Stimulated activated CD8-positive, alpha-beta memory T cell treated with anti-CD3 and anti-CD28 coated beads, Interleukin-12 subunit alpha, Interleukin-12 subunit beta, amount 100 ng/mL, for 24 hours (primary cell): ENCODE measurements at regions not wholly inside any gene's neighbourhood (a gene's known extent, or its start where the extent isn't known, plus 50 kb on each side); places are given as distances from the start of the nearest gene placed in this dataset.

Experiments
- DNase-seq: peaks from one replicate; pipeline ENCODE4 v3.0.0-alpha.2; 2020; ENCODE audit errors: extremely low read depth

- DNase-seq: no peak
These were observed 169.3 kb upstream of the NFE2L3 start for GRCh38 chr7:25982684-25983083.

- no peak for DNase-seq
These were observed 166.8 kb upstream of the NFE2L3 start for GRCh38 chr7:25985196-25985595.

DNA sequence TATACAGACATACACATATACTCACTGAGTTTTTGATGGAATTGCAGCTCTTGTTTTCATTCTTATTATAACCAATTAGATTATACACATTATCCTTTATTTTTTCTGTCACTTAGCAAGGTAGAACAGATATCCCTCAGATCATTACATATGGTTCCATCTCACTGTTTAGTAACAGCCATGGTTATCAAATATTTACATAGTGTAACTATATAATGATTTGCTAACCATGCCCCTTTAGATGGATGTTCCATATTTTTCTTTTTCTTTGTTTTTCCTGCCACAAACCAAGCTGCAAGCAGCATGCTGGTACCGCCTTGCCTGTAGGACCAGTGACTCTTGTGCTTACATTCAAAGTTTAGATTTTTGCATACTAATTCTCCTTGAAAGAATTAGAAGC, 163.4 kb upstream of the NFE2L3 start:
- DNase-seq: no peak

GRCh38 chr7:25989140-25989705, 162.8 kb upstream of the NFE2L3 start:
- DNase-seq: no peak

DNA sequence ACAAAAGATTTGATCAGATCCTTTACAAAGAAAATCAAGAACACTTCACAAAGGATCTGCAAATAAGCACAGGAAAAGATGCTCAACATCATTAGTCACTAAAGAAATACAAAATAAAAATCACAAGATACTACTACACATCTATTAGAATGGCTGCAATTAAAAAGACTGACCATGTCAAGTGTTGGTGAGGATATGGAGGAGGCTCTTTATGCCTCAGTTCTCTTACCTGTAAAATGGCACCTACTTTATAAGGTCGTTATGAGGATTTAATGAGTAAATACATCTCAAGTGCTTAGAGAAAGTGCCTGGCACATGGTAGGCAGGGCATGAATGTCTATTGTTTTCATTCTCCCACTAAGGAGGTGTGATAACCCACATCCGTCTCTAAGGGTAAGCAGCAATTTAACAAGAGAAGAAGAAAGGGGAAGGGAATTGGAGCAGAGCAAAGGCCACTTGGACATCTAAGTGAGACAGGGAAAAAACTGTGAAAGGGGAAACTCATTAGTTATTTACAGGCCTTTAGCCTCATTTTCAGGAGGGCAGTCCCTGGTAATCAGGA, 157.5 kb upstream of the NFE2L3 start:
- no peak for DNase-seq

DNA sequence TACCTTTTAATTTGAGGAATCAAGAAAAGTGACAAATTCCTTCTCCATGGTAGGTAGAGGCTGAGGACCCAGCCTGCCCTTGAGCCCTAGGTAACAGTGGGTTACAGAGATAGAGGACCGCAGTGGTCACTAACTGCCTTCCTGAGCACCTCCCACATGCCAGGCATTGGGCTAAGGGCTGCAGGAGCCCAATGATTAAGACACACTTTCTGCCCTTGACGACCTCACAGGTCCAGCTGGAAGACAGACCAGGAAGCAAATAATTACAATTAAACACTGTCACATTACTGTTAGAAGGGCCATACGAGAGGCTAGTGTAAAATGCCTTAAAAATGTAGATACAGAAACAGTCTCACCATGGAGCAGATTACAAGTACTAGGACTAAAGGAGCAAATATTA, 156.8 kb upstream of the NFE2L3 start:
- no peak for DNase-seq

- no peak for DNase-seq
These were observed 156.0 kb upstream of the NFE2L3 start for GRCh38 chr7:25996006-25996408.

- DNase-seq: no peak
These were observed 153.5 kb upstream of the NFE2L3 start for GRCh38 chr7:25998499-25998898.

DNA sequence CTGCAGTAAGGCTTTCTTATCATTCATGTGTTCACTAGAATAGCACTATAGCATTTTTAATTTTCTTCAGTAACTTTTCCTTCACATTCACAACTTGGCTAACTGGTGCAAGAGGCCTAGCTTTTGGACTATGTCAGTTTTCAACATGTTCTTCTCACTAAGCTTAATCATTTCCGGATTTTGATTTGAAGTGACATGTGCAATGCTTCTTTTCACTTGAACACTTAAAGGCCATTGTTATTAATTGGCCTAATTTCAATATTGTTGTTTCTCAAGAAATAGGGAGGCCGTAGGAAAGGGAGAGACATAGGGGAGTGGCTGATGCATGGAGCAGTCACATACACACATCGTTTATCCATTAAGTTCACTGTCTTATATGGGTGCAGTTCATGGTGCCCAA, 151.2 kb upstream of the NFE2L3 start:
- no peak for DNase-seq

DNA sequence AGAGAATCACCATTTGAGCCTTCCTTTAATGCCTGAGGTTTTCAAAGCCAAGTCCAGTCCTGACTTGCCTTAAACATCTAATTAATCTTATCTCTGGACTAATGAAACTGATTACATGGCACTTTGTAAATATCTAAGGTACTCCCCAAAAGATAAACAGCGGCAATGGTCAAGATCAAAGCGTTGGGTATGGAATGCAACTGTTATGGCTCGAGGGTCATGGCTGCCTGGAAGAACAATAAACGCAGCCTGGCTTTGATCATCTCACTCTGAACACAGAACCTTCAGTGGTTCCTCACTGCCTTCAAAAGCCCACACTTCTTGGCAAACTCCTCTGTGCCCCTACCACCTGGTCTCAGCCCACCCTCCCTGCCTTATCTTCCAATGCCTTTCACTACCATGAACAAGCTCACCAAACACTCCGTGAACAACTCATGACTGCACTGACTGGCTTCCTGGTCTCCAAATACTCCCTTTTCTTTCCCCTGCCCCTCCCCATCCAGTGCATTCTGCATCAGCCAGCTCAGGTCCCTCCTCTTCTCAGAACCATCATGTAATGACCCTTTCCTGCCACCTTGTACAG, 150.2 kb upstream of the NFE2L3 start:
- DNase-seq: no peak

- DNase-seq: no peak
These were observed 146.2 kb upstream of the NFE2L3 start for GRCh38 chr7:26005683-26006410.

DNA sequence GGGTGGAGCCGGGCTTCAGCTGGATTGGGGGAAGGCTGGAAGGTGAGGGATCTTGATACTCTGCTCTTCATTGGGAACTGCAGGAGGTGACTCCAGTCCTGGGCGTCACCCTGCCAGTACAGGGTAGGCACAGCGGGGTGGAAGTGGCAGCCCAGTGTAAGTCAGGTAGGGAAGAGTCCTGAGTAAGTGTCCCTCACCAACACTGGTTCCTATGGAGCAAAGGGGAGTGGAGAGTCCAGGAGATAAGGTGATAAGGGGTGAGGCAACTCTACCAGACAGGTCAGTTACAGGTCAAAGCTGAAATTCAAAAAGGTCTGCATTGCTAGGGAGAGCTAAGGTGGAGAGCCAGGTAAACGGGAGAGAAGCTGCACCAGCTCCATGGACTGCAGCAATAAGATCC, 145.6 kb upstream of the NFE2L3 start:
- DNase-seq: no peak

GRCh38 chr7:26007510-26007909, 144.5 kb upstream of the NFE2L3 start:
- DNase-seq: no peak

GRCh38 chr7:26008428-26008827, 143.6 kb upstream of the NFE2L3 start:
- DNase-seq: no peak

DNA sequence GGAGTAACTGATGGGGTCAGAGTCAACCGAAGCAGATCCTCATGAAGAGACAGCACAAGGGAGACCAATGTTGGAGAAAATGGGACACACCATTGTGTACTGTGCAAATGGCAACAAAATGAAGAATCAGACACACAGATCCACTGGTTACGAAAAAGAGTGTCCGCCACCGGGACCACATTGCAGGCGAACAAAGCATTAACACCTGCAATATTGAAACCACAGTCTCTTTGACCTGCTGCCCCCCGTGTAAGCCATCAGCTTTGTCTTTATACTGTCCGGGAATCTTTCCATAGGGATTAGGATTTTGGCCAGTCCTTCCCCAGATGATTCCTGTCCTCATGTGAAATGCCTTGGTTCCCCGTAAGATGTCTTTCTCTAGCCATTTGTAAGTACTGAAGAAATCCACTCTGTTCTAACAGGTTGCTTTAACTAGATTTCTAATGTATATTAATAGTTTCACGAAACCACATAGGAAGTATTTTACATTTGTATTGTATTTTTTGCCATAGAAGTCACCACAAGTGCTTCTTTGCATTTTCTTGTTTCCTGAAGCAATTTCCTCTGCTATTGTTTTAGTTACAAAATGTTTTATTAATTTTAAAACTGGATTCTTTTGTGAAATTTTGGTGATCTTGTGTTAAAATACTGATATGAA, 140.8 kb upstream of the NFE2L3 start:
- DNase-seq: no peak

DNA sequence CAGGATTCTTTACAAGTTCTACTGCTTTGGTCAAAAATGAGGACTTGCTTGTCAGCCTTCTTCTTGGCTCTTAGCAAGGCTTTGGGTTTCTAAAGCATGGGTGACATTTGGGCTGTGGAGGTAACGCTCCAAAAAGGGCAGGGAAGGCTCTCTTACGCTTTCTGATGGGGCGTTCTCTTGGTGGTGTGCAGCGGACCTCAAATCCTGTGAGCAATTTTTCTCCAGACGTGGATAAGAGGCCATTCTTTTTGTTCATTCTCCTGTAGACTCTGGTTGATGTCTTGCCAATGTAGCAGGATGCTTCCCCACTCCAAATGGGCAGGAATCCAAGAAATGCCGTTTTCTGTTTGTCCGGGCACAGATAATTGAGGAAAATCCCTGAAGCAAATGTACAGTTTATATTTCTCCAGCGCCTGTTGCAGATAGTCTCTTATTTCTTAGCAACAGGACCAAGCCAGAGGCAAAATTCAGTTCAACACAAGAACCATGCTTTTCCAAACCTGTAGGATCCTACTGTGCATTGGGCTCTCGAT, 138.4 kb upstream of the NFE2L3 start:
- DNase-seq: no peak

DNA sequence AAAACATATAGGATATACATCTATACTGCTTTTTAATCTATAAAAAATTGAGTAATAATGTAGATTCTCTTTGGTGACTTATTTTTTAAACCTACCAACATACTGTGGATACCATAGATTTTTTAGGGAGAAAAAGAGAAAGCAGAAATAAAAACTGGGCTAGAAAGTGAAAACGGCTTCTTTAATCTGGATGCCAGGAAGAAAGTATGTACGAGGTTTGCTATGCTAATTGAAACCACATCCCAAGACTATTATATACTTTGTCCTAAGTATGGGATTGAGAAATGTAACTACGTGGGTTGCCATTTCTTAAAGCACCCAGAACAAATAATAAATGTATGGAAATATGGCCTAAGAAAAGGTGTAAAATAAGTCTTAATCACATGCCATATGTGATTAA, 129.0 kb upstream of the NFE2L3 start:
- no peak for DNase-seq

DNA sequence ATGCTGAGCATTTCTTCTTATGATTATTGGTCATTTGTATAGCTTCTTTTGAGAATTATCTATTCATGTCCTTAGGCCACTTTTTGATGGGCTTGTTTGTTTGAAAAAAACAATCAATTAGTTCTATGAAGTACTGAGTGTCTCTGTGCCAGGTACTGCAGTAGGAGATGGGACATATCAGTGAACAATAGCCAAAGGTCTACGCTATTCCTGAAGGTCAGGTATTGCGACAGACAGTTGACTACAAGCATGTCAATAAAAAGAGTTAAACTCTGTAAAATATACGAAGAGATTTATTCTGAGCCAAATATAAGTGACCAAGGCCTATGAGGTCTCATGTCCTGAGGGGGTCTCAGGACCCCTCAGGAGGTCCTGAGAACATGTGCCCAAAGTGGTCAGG, 122.1 kb upstream of the NFE2L3 start:
- no peak for DNase-seq

- no peak for DNase-seq
These were observed 117.6 kb upstream of the NFE2L3 start for GRCh38 chr7:26034391-26034790.

DNA sequence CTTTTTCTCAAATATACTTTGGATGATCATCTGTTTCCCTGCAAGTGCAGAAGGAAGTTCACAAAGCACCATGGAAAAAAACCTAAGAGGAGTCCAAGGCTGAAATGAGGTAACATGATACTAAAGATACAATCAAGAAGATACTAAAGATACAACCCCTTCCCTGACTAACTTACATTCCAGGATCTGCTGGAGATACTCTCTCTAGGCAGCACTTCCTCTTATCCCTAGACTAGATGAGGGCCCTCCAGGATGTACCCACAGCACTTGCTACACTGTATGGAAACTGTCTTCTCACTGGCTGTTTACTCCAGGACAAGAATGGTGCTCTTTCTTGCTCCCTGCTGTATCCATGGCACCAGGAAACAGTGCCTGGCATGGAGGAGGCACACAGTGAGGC, 116.4 kb upstream of the NFE2L3 start:
- DNase-seq: no peak

GRCh38 chr7:26036092-26036491, 115.9 kb upstream of the NFE2L3 start:
- DNase-seq: no peak

GRCh38 chr7:26038201-26038990, 113.6 kb upstream of the NFE2L3 start:
- DNase-seq: no peak
